ENCODE measurements at regions not wholly inside any gene's neighbourhood (a gene's known extent, or its start where the extent isn't known, plus 50 kb on each side); places are given as distances from the start of the nearest gene placed in this dataset.
"Not testable (repeated sequence)": the region's sequence is repeated elsewhere in the genome, so short reads cannot be mapped to it uniquely, and the experiment has no call there.

DNA sequence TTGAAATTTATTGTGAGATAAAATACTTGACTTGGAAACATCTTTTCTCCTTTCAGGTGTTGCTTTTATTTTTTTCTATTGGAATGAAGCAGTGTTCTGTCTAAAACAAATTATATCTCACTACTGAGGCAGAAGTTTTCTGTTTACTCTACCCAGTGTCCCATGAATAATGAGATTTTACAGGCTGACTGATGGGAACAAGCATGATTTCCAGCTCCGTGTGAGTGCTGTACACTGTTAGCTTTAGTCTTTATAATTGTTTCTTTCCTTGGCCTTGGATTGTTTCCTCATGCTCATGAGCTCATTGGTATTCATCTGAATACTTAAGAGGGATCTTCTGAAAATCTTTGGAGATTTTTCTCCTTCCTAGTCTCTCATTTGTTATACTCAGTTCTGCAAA lies 2049.5 kb upstream of the PRR20A start:
- ChIA-PET POLR2A (no interaction called here), CTCF (no interaction called here)

DNA sequence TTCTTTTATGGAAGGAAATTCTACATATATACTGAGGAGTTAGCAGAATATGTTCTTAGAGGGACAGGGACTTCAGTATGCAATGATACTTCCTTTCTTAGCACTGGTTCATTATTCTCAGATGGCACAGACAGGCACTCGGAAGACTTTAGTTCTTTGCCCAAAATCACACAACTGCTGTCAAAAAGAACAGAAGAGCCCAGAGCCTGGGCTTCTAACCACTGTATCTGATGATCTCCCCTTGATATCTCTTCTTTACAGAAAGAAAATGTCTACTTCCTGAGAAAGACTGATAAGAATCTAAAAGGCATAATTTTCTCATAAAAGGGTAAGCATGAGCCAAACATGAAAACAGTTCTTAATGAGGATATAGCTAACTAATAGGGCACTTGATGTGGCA lies 2034.2 kb upstream of the PRR20A start:
- CTCF ChIA-PET, result no interaction called here
- POLR2A ChIA-PET, result no interaction called here

DNA sequence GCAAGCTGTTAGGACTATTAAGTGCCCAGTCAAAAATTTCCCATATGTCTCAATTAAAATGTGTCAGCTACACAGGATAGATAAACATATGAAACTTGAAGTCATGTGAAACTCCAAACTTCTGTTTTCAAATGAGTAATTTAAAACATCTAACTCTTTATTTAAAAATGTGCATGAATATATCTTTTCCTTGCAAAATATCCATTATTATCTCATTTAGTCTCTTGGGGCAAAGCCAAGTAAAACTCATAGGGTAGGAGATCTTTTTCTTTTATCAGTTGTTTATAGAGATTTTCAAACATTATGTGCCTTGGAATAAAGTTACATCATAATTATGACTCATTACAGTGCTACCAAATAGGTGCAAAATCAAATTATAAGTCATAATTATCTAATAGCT lies 2020.1 kb upstream of the PRR20A start:
- ChIA-PET POLR2A (no interaction called here), CTCF (no interaction called here)

DNA sequence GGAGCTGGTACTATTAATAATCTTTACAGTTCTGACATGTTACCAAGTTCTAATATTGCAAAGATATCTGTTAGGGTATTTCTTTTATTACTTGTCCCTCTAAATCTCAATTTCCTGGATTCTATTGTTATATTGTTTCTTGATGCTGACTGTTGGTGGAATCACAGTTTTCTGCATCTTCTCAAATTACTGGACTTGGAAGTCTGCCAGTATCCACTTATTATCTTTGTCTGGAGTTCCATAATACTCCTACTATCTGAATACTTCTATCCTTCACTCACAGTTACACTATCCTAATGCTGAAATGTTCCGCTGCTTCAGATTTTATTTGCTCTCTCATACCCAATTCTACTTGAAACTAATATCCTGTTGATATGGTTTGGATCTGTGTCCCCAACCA lies 1985.7 kb upstream of the PRR20A start:
- ChIA-PET POLR2A (no interaction called here), CTCF (no interaction called here)

DNA sequence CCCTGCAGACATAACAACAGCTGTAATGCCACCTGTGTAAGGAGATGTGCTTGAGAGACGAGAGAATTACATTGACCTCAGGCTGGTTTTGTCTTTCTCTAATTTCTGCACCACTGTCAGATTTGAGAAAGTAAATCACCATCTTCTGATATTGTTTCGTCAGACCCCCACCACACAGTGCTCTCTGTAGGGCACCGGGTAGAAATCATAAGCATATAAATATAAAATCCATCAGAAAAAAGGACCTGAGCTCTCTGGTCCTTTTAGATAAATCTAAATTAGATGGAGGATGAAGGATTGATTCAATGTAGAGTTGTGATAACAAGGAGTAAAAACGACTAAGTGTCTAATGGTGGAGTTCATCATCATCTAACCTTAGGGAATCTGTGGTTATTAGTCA lies 1981.0 kb upstream of the PRR20A start:
- POLR2A ChIA-PET, result no interaction called here

DNA sequence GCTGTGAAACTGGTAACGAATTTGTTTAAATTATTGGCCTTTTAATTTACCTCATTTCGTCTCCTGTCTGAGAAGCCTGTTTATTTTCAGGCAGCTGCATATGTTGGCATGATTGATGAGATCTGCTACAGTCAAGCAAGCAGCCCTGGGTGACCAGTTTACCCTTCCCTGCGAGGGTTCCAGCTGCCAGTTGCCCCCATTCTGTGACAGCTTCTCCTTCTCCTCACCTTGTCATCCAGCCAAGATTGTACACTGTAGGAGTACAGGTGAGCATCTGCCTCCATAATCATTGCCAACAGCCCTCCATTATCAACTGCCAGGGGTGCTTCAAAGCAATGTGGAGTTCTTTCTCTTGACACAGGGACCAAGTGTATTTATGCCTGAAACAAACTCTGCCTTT lies 1979.9 kb upstream of the PRR20A start:
- POLR2A ChIA-PET, result no interaction called here
- CTCF ChIA-PET, result no interaction called here

More for the DNA sequence above, 1981.0 kb upstream of the PRR20A start:
- CTCF ChIA-PET, result no interaction called here

DNA sequence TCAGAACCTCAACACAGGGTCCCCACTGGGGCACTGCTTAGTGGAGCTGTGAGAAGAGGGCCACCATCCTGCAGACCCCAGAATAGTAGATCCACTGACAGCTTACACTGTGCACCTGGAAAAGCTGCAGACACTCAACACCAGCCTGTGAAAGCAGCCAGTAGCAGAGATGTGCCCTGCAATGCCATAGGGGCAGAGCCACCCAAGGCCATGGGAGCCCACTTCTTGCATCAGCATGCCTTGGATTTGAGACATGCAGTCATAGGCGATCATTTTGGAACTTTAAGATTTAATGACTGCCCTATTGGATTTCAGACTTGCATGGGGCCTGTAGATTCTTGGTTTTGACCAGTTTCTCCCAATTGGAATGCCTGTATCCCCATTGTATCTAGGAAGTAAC lies 1962.1 kb upstream of the PRR20A start:
- CTCF ChIA-PET, POLR2A ChIA-PET: not testable (repeated sequence)

DNA sequence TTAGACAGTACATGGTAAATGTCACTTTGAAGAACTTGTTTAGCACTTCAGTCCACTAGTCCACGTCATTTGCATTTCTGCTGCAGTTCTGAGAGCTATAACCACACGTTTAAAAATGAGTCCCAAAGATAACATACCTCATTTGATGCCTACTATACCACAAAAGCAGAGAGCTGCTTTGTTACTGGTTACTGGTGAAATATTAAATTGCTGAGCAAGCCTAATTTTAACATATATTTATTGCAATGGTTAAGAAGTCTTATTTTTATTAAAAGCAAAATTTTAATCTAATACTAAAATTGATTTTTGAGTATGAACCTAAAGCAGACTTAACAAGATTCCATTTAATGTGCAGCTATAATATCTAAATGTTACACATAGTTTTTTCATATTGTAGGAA lies 1949.7 kb upstream of the PRR20A start:
- ChIA-PET CTCF (no interaction called here), POLR2A (no interaction called here)

DNA sequence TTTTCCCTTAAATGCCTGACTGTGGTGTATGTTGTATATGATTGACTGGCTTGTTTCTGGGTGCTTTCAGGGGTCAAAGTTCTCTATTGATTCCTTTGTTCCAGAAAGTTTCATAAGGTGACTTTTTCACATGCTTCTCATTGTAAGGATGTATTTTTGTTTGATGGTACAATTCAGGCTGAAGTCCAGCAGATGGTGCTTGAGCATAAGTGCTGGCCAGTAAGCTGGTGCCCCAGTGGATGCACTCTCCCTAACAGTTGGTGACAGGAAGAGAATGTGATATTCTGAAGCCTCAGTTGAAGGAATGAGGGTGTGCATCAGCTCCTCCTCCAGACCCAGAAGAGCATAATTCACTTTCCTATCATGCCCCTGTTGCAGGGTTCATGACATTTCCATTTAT lies 1941.6 kb upstream of the PRR20A start:
- ChIA-PET CTCF (no interaction called here), POLR2A (no interaction called here)

DNA sequence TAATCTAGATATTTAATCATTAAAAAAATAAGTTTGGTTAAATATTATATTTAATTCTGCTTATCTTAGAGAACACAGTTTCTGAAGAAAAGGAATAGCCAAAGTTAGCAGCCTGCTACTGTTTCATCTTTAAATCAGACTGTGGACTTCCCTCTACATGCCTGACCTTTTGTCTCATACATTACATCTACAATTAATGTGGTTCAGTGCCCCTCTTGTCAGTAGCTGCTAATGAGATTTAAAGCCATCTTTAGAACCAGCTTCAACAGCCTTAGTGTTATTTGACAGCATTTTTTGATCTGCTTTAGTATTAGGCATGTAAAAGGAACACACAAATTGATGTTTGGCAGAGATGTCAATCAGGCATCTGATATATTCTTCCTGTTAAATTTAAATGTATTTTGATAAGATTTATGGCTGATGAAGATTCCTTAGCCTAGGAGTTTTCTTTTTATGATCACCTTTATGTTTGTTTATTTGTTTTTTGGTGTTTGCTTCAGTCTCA lies 1925.8 kb upstream of the PRR20A start:
- CTCF ChIA-PET, result no interaction called here

DNA sequence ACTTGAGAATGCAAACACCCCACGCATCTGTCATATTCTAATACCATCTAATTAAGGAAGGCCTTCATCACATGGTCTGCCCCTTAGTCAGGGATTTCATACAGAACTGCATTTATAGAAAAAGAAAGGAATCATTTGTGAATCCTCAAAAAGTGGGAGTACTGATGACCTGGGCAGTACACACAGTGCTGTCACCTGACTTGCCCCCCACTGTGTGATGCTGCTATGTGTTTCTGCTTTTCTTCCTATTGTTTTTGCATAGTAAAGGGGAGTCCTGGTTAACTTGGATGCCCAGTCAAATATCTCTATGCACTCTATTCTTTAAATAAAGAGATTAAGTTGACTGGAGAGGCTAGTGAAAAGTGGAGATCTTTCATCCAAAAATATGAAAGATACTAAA lies 1921.2 kb upstream of the PRR20A start:
- ChIA-PET CTCF (no interaction called here), POLR2A (no interaction called here)

More for the DNA sequence above, 1925.8 kb upstream of the PRR20A start:
- POLR2A ChIA-PET, result no interaction called here

DNA sequence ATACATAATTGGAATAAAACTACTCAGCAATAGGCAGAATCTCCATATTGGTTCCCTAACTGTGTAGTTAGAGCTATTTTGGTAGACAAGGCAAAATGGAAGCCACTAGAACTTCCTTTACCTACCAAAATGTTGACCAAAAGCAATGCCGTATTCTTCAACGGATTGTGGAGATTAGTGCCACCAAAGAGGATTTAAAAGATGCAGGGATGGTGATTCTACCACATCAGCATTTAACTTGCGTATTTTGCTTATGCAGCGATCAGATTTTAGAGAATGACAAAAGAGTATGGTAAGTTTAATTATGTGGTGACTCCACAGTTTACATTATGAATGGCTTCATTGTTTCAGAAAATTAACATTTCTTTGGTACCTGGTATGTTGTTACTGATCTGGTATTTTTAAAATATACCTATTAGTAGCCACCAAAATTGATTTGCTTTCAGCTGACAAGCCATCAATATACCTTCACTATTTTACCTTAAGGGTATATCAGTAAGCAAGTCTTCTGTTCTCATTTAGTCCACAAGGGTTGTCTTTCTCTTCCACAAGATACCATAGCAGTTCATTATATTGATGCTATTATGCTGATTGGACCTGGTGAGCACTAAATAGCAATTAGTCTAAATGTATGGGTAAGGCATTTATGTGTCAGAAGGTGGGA lies 1910.7 kb upstream of the PRR20A start:
- CTCF ChIA-PET, result no interaction called here

DNA sequence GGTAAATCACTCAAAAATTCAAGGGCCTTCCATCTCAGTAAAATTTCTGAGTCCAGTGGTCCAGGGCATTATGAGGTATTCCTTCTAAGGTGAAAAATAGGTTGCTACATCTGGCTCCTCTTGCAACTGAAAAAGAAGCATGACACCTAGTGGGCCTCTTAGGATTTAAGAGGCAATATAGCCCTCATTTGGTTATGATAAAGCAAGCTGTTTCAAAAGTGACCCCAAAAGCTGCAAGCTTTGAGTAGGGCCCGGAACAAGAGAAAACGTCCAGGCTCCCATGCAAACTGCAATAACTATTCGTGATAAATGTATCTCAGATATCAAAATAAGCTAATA lies 1910.2 kb upstream of the PRR20A start:
- ChIA-PET CTCF (no interaction called here), POLR2A (no interaction called here)

More for the DNA sequence above, 1910.7 kb upstream of the PRR20A start:
- POLR2A ChIA-PET, result no interaction called here

DNA sequence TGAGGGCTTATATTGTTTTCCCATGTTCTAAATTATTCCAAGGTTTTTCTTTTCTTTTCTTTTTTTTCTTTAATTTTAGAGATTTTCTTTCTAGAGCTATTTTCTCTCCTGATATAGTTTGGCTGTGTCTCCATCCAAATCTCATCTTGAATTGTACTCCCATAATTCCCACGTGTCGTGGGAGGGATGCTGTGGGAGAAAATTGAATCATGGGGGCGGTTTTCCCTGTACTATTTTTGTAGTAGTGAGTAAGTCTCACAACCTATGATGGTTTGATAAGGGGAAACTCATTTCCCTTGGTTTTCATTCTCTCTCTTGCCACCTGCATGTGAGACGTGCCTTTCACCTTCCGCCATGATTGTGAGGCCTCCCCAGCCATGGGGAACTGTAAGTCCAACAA lies 1906.4 kb upstream of the PRR20A start:
- POLR2A ChIA-PET, result no interaction called here
- CTCF ChIA-PET, result no interaction called here

DNA sequence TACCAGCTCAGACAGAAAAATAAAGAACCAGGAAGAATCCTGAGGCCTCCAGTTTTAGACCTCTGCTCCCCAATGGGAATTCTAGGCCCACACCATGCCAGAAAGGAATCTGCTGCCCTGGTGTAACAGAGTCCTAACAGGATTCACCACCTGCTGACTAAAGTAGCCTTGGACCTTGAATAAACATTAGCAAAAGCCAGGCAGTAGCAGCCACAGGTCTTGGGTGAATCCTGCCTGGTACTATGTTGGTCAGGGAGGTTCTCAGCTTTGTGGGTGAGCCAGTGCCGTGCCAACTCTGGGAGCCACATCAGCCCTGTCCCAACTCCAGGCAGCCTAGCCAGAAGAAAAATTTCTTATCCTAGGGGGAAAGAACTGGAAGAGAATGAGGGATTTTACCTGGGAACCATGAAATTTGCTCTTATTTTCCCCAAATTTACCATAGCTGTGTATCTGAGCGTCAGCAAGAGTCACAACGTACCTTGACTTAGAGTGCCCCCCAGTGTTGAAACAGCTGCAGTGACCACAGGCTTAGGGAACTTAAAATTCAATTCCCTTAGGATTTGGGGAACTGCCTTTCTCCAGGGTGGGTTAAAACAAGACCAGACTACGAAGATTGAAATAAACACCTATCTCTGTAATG lies 1895.6 kb upstream of the PRR20A start:
- ChIA-PET CTCF (no interaction called here), POLR2A (no interaction called here)

DNA sequence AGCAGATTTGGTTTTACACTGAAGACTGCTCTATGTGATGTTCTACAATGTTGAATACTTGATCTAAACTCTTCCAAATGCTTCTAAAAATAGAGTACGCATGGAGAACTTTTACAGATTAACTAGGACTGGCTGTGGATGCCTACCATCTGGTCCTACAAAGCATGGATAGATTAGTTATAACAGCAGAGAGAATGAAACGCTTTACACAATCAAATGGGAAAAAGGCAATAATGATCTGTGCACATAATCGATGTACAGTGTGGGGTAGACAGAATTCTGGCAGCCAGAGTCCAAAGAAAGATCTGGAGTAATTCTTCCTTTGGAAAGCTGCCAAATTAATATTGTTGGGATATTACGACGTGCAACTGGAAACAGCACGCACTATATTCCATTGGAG lies 1885.5 kb upstream of the PRR20A start:
- POLR2A ChIA-PET, result no interaction called here
- CTCF ChIA-PET, result no interaction called here

DNA sequence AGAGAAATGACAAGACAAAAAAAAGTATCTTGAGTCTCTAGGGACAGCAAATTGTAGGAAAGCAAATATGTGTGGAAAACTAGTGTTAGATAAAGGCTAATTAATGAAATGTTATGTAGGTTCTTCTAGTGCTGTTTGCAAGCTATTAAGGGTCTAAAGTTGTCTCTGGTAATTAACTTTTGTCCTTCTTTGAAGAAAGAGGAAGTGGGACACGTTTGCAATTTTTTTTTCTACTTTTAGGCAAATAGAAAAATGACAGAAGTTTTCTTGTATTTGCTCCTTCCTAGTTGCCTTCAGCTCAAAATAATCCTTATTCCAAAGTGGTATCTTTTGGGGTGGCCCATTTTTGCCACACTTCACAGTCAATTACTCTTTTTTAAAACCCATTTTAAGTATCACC lies 1877.7 kb upstream of the PRR20A start:
- CTCF ChIA-PET, result interaction anchor here (1.0 kb wide), 1 partner anchor 173 kb away, joined by 4 read pairs; no protein-coding TSS in a partner anchor
- POLR2A ChIA-PET, result no interaction called here

DNA sequence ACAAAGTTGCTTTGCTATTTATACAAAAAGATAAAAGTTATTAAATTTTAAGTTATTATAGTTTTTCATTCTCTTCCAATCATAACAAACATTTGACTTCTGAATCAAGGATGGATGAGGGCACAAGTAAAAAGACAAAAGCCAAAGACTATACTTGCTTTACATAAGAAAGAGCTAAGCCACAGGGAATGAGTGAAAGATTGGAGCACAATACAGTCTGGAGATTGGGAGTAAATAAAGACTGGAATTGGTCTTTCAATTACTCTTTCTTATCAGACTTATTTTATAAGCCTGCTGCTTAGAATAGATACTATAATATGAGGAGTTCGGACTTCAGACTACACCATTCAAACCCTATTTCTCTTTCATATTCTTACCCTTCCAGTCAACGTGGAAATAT lies 1874.1 kb upstream of the PRR20A start:
- POLR2A ChIA-PET, result no interaction called here
- CTCF ChIA-PET, result no interaction called here

DNA sequence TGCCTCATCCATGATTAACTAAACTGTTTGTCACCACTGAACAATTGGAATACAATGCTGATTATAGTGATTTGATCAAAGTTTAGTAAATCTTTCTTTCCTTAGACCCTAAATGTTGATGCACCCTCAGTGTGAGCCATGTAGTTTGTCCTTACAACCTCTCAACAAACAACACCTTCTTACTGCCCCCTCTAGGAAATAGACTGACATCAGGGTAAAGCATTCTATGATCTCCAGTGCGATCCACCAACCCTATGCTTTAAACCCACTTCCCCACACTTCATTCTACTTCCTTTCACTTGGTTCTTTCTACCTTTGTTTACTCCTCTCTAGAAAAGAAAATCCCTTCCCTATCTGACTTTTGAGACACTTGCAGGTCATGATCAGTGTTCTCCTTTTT lies 1842.5 kb upstream of the PRR20A start:
- CTCF ChIA-PET, result no interaction called here
- POLR2A ChIA-PET, result no interaction called here

DNA sequence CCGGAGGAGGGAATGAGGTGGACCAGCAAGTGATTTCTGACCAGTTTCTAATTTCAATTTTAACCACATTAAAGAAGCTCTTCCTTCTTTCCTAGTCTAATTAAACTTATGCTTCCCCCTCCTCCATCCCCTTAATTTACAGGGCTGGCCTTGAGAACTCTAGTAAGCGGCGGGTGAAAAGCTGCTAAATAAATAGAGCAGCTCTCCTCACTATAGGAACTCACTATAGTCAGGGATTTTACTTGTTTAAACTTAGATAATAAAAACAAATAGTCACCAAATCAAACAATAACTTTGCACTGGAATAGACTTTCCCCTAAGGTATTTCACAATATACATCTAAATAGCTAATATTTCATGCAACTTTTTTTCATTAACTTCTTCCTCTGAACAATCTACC lies 1838.2 kb upstream of the PRR20A start:
- CTCF ChIA-PET, result no interaction called here

DNA sequence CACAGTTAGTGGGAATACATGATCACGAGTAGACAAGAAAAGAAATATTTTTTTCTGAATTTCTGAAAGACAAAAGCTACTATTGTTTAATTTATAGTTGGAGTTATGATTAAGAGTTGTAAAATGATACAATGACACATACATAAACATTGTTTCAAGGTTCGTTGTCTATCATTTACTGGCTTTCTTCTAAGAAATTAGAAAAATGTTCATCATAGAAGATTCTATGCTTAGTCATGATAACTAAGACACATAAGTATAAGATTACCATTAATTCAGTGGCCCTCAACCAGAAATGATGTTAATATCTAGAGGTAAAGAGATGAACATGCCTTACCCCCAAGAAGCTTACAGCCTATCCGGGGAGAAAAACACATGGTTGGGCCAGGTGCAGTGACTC lies 1832.8 kb upstream of the PRR20A start:
- CTCF ChIA-PET, result no interaction called here
- POLR2A ChIA-PET, result no interaction called here

More for the DNA sequence above, 1838.2 kb upstream of the PRR20A start:
- POLR2A ChIA-PET, result no interaction called here

DNA sequence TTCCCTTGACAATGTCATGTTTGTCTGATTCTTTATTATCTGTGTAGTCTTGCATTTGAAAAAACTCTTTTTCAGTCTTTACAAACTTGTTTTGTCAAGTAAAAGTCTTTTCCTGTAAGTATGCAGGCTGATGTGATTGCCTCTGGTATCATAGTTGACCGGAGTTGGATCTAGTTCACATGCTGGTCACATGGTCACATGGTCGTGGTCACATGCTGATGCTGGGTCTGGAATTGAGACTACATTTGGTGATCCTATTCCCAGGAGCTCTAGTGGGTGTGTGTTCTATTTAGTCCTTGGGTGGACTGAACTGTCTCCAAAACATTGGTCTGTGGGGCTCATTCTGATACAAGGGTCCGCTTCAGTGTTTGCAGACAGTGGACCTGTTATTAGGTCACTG lies 1798.8 kb upstream of the PRR20A start:
- ChIA-PET POLR2A (no interaction called here), CTCF (no interaction called here)
